ENCODE measurements at regions not wholly inside any gene's neighbourhood (a gene's known extent, or its start where the extent isn't known, plus 50 kb on each side); places are given as distances from the start of the nearest gene placed in this dataset.

DNA sequence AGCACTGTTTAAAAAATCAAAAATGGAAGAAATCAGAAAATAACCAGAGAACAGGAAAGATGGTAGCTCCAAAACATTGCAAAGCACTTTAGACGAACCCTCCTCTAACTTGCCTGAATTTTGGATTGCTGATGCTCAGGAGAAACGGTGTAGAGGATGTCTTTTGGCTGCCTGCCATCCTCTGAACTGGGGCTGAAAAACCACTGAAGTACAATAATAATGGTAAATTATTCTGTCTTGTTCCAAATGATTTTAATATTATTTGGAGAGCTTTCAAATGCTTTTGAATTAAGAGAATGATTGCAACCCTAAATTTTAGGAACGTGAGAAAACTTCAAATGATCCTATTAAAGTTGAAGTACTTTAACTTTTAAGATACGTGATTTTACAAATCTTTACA, 167.3 kb upstream of the SLC13A1 start:
- DNase-seq (ENCODE audit: low read depth): no peak
- TF ChIP-seq, protein P1, sequence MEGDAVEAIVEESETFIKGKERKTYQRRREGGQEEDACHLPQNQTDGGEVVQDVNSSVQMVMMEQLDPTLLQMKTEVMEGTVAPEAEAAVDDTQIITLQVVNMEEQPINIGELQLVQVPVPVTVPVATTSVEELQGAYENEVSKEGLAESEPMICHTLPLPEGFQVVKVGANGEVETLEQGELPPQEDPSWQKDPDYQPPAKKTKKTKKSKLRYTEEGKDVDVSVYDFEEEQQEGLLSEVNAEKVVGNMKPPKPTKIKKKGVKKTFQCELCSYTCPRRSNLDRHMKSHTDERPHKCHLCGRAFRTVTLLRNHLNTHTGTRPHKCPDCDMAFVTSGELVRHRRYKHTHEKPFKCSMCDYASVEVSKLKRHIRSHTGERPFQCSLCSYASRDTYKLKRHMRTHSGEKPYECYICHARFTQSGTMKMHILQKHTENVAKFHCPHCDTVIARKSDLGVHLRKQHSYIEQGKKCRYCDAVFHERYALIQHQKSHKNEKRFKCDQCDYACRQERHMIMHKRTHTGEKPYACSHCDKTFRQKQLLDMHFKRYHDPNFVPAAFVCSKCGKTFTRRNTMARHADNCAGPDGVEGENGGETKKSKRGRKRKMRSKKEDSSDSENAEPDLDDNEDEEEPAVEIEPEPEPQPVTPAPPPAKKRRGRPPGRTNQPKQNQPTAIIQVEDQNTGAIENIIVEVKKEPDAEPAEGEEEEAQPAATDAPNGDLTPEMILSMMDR (IDR thresholded peaks at IDR 0.05; ENCODE audit: low read depth, low read length, missing control alignments): no peak
- H3K4me3 ChIP-seq (ENCODE audit: low read depth, low read length): no peak overlapping the region

DNA sequence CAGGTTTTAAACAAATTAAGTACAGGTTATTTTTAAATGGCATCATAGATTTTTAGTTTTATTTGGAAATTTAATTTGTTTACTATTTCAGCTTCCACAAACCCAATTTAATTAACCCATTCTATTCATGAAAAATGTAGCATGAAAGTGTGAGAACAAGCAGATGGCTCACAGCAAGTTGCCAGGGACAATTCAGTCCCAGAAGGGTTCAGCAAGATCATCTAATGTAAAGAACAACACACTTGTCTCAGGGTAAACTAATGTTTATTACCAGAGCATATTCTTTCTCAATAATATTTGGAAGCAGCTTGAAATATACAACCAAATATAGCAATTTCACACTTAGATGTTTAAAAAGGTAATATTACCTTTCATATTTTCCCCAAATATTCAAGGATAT, 166.9 kb upstream of the SLC13A1 start:
- DNase-seq (ENCODE audit: low read depth): no peak
- TF ChIP-seq, protein P1 (IDR thresholded peaks at IDR 0.05; ENCODE audit: low read depth, low read length, missing control alignments): no peak
- no peak overlapping the region for H3K4me3 ChIP-seq (ENCODE audit: low read depth, low read length)

DNA sequence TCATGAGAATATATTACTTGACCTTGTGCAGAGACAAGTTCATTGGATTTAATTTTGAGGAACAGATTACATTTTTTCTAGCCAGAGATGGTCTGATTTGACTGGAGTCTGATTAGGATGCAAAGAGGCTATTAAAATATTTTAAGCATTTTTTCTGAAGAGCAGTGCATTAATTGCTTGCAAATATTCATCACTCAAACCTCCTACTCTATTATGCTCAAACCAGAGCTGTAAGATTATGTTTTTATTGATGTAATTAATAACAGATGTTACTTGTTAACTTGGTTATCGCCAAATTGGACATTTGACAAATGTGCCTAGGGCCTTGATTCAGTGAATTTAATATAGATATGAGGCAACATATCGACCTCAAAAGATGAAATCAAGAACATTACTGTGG, 160.9 kb upstream of the SLC13A1 start:
- TF ChIP-seq, protein P1 (IDR thresholded peaks at IDR 0.05; ENCODE audit: low read depth, low read length, missing control alignments): no peak
- no peak overlapping the region for H3K4me3 ChIP-seq (ENCODE audit: low read depth, low read length)
- DNase-seq (ENCODE audit: low read depth): no peak

DNA sequence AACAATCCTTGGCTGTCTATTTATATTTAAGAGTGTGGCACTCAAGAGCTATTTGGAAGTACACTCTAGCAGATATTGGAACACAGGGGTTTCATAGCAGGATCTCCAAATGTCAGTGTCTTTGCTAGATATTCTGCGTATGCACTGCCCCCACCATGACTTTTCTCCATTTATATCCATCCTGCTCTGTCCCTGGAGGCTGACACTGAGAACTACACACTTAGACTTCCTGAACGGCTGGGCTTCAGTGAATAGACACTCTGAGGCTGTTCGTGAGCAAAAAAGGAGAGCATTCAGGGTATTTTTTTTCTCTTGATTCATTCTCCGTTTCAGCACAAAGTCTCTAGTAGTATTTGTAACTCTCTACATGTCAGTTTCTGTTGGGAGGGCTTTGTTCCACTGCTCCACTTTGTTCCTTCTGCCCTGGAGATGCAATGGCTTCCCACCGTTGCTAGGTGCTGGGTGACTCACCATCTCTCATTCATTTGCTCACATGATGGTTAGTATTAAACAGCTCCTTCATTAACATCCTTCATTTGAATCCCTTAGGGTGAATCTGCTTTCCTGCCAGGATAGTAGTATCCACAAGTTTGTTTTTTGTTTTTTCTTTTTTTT, 155.9 kb upstream of the SLC13A1 start:
- no peak overlapping the region for H3K4me3 ChIP-seq (ENCODE audit: low read depth, low read length)
- DNase-seq (ENCODE audit: low read depth): no peak
- TF ChIP-seq, protein P1 (IDR thresholded peaks at IDR 0.05; ENCODE audit: low read depth, low read length, missing control alignments): peak; percentile 21

DNA sequence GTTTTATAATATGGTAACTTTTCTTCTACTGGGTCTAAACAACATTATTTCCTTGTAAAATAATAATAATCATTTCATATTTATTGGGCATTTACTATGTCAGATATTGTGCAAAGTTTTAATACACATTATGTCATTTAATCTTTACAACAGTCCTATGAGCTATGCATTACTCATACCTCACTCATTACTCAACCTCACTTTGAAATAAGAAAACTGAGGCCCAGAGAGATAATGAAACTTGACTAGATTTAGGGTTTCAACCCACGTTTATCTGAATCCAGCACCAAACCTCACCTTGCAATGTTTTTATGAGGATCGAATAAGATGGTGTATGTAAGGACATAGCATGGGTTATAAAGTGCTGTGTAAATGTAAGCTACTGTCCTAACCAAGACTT, 153.2 kb upstream of the SLC13A1 start:
- no peak overlapping the region for H3K4me3 ChIP-seq (ENCODE audit: low read depth, low read length)
- DNase-seq (ENCODE audit: low read depth): no peak
- TF ChIP-seq, protein P1 (IDR thresholded peaks at IDR 0.05; ENCODE audit: low read depth, low read length, missing control alignments): no peak

DNA sequence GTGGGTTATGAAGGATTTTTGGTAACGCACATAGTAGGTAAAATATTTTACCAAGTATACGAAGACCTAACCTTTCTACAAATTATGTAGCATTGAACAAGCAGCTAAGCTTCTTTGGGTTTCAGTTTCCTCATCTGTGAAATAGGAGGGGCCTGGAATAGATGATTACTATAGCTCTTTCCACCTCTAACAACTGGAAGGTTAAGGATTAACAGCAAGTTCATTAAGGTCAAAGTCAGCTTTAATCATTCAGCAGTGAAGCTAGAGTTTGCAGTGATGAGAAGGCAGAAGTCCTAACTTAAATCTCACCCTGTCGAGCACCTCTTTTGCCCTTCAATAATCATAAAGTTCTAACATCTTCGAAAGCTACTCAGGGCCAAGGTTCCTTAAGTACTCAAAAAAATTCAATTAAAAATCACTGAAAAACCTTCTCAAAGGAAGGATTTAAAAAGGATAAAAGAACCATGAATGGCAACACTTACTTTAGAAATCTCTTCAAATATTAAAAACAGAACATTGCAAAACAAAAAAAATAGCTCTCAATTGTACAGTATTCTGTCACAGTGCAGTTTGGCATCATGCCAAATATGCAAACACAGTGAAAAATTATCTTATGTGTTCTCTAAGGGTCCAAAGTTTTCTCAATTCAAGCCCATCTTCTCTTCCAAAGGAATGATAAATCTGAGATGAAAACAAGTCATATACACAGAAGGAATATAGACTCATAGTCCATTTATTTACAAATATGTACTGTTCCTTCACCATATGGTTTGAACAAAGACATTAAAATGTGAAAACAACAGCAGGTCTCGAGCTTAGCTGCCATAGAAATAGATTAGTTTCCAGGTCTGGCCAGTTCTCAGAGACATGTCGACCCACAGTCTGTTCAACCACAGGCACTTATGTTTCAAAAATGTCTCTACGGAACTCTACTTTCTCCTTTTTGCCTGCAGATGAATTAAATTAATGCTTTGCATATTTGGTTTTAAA, 152.0 kb upstream of the SLC13A1 start:
- no peak overlapping the region for H3K4me3 ChIP-seq (ENCODE audit: low read depth, low read length)
- DNase-seq (ENCODE audit: low read depth): no peak
- TF ChIP-seq, protein P1 (IDR thresholded peaks at IDR 0.05; ENCODE audit: low read depth, low read length, missing control alignments): no peak
